ENCODE measurements at regions not wholly inside any gene's neighbourhood (a gene's known extent, or its start where the extent isn't known, plus 50 kb on each side); places are given as distances from the start of the nearest gene placed in this dataset.

DNA sequence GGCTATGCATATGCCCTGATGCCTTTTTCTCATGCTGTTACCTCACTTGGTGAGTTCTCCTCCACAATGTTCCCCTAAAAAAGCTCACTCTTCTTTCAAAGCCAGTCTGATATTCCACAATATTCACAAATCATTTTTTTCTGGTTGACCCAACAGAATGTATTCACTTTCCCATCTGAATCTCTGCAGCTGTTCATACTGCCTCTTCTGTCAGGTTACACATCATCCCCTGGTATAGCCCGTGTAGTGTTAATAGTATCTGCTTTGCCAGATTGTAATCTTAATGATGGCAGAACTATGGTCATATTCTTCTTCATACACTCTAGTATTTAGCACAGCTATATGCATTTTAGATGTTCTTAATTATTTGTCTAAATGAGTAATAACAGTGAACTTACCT lies 544.3 kb downstream of the EFNB2 start:
- no TSS peak for BruUV-seq (replicated peaks)
- no peak for TF ChIP-seq EZH2phosphoT487 (IDR thresholded peaks at IDR 0.05; ENCODE audit: borderline replicate concordance, low read depth, low read length)
- TF ChIP-seq, protein P1, sequence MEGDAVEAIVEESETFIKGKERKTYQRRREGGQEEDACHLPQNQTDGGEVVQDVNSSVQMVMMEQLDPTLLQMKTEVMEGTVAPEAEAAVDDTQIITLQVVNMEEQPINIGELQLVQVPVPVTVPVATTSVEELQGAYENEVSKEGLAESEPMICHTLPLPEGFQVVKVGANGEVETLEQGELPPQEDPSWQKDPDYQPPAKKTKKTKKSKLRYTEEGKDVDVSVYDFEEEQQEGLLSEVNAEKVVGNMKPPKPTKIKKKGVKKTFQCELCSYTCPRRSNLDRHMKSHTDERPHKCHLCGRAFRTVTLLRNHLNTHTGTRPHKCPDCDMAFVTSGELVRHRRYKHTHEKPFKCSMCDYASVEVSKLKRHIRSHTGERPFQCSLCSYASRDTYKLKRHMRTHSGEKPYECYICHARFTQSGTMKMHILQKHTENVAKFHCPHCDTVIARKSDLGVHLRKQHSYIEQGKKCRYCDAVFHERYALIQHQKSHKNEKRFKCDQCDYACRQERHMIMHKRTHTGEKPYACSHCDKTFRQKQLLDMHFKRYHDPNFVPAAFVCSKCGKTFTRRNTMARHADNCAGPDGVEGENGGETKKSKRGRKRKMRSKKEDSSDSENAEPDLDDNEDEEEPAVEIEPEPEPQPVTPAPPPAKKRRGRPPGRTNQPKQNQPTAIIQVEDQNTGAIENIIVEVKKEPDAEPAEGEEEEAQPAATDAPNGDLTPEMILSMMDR (conservative IDR thresholded peaks at IDR 0.05; ENCODE audit: low read length), result no peak
- Histone ChIP-seq H3K9me2 (ENCODE audit: insufficient read depth, low read length) (no peaks in the 10 kb centered on the region), H3K4me1 (ENCODE audit: insufficient read depth, low read length, poor library complexity, severe bottlenecking) (no peaks in the 10 kb centered on the region), H3K79me2 (ENCODE audit: insufficient read depth, low read depth, low read length) (no peaks in the 10 kb centered on the region), H4K20me1 (ENCODE audit: insufficient read depth, low read length) (no peaks in the 10 kb centered on the region), H3K27ac (ENCODE audit: low read depth, low read length, poor library complexity, severe bottlenecking) (no peak overlapping the region), H3K4me3 (ENCODE audit: low read depth, low read length, poor library complexity, severe bottlenecking) (no peak overlapping the region), H3K36me3 (ENCODE audit: insufficient read depth, low read length) (no peaks in the 10 kb centered on the region), H3K9me3 (ENCODE audit: low read length) (no peaks in the 10 kb centered on the region), H3K4me2 (ENCODE audit: low read length) (no peak overlapping the region), H2AFZ (ENCODE audit: low read length) (no peak overlapping the region)
- intact Hi-C loops (cut with micrococcal nuclease; ENCODE audit: unreplicated experiment), result no loop called here
- ChIA-PET POLR2A (no interaction called here), CTCF (ENCODE audit: unreplicated experiment) (no interaction called here)
- DNase-seq (ENCODE audit: low spot score), result no peak

DNA sequence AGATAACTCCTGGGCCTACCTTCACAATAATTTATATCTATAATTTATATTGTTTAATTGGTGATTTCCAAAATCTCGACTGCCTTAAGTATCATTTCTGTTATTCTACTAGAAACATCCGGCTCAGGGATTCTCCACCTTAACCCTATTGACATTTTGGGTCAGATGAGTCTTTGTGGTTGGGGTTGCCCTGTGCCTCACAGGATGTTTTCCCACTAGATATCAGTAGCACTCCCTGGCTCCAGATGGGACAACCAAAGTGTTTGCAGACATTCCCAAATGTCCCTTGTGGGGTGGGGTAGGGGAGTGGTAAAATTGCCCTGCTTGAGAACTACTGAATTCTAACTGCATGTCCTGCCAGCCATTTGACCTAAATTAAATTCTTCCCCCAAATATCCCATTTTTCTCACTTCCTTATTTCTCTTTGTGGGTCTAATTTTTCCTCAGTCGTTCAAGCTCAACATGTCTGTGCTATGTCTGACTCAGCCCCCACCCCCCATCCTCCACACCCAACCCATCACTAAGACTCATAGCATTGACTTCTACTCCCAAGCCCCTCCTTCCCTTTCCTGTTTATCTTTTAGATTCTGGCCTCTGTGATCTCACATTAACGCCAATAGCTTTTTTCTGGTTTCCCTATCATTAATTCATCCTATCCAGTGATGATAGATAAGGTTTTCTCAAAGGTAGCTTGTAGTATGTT lies 545.1 kb downstream of the EFNB2 start:
- Histone ChIP-seq H3K4me3 (ENCODE audit: low read depth, low read length, poor library complexity, severe bottlenecking) (no peak overlapping the region), H3K9me2 (ENCODE audit: insufficient read depth, low read length) (no peaks in the 10 kb centered on the region), H3K4me1 (ENCODE audit: insufficient read depth, low read length, poor library complexity, severe bottlenecking) (no peaks in the 10 kb centered on the region), H3K9me3 (ENCODE audit: low read length) (no peaks in the 10 kb centered on the region), H3K4me2 (ENCODE audit: low read length) (no peak overlapping the region), H3K27ac (ENCODE audit: low read depth, low read length, poor library complexity, severe bottlenecking) (no peak overlapping the region), H4K20me1 (ENCODE audit: insufficient read depth, low read length) (no peaks in the 10 kb centered on the region), H3K79me2 (ENCODE audit: insufficient read depth, low read depth, low read length) (no peaks in the 10 kb centered on the region), H3K36me3 (ENCODE audit: insufficient read depth, low read length) (no peaks in the 10 kb centered on the region), H2AFZ (ENCODE audit: low read length) (no peak overlapping the region)
- CTCF ChIA-PET (ENCODE audit: unreplicated experiment), result interaction anchor here (0.5 kb wide), 1 partner anchor 135 kb away, joined by 3 read pairs; no protein-coding TSS in a partner anchor
- TF ChIP-seq, protein P1 (conservative IDR thresholded peaks at IDR 0.05; ENCODE audit: low read length), result no peak
- TF ChIP-seq EZH2phosphoT487 (IDR thresholded peaks at IDR 0.05; ENCODE audit: borderline replicate concordance, low read depth, low read length), result no peak
- POLR2A ChIA-PET, result no interaction called here
- DNase-seq (ENCODE audit: low spot score), result no peak
- intact Hi-C loops (cut with micrococcal nuclease; ENCODE audit: unreplicated experiment), result no loop called here
- no TSS peak for BruUV-seq (replicated peaks)

DNA sequence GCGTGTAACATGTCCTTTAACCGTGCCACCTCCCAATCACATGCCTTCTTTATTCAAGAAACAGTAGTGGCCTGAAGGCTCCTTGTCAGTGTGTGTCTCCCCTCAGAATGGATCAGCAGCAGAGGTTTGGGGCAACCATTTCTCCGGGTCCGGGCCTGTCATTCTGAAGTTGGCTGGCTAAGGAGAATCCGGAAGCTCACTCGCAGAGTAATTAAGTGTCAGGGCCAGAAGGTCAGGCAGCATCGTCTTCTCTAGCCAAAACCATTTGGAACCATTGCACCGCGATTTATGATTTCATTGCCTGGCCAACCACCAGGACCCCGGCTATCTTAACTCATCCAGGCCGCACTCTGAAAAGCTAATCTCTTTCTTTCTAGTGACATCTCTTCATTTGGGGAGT lies 550.8 kb downstream of the EFNB2 start:
- Histone ChIP-seq H4K20me1 (ENCODE audit: insufficient read depth, low read length) (no peaks in the 10 kb centered on the region), H3K9me2 (ENCODE audit: insufficient read depth, low read length) (no peaks in the 10 kb centered on the region), H3K9me3 (ENCODE audit: low read length) (no peaks in the 10 kb centered on the region), H2AFZ (ENCODE audit: low read length) (no peak overlapping the region), H3K4me1 (ENCODE audit: insufficient read depth, low read length, poor library complexity, severe bottlenecking) (no peaks in the 10 kb centered on the region), H3K36me3 (ENCODE audit: insufficient read depth, low read length) (no peaks in the 10 kb centered on the region), H3K79me2 (ENCODE audit: insufficient read depth, low read depth, low read length) (no peaks in the 10 kb centered on the region), H3K4me2 (ENCODE audit: low read length) (no peak overlapping the region), H3K27ac (ENCODE audit: low read depth, low read length, poor library complexity, severe bottlenecking) (no peak overlapping the region), H3K4me3 (ENCODE audit: low read depth, low read length, poor library complexity, severe bottlenecking) (no peak overlapping the region)
- DNase-seq (ENCODE audit: low spot score), result no peak
- intact Hi-C loops (cut with micrococcal nuclease; ENCODE audit: unreplicated experiment), result no loop called here
- TF ChIP-seq, protein P1 (conservative IDR thresholded peaks at IDR 0.05; ENCODE audit: low read length), result no peak
- no peak for TF ChIP-seq EZH2phosphoT487 (IDR thresholded peaks at IDR 0.05; ENCODE audit: borderline replicate concordance, low read depth, low read length)
- ChIA-PET POLR2A (no interaction called here), CTCF (ENCODE audit: unreplicated experiment) (no interaction called here)
- BruUV-seq (replicated peaks), result no TSS peak

Data from OCI-LY7 (cell line).